SK-N-MC (cell line): ENCODE measurements at regions not wholly inside any gene's neighbourhood (a gene's known extent, or its start where the extent isn't known, plus 50 kb on each side); places are given as distances from the start of the nearest gene placed in this dataset.

ENCODE experiments used
- EZH2 ChIP-seq: fragments of 200-600 bp; sonication (generic); IDR thresholded peaks from one replicate; pipeline ENCODE4 v1.6.1; 2017; ENCODE audit warnings: antibody characterized with exemption
- POLR2AphosphoS5 ChIP-seq: IDR thresholded peaks from 2 replicates; pipeline ENCODE4 v1.6.1; 2012; ENCODE audit warnings: mild to moderate bottlenecking, low read depth, low read length, borderline replicate concordance

DNA sequence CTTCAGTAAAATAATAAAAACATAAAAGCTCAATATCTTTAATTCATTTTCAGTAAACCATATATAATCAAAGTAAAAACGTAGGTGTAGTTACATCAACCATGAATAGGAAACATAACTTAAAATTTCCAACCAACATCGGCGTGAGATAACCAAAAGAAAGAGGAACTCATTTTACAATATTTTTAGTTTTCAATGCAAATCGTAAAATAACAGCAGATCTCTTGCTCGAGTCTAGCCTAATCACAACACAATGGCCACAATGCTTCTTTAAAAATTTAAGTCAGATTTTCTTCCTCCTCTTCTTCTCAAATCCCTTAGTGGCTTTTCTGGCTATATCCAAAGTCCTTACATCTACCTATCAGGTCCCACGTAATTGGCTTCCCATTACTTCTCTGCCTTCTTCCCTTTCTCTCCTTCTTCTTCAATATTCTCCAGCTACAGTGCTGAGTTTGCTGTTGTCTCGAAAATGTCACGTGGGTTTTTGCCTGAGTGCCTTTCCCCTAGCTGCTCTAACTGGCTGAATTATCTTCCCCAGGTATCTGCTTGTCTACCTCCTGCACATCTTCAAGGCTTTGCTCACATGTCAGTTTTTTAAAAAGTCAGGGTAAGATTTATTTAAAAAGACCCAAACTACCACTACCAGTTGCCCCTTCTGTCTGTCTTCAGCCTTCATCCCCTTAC is 90.9 kb upstream of the BANK1 start:
- TF ChIP-seq EZH2 (no peak), POLR2AphosphoS5 (no peak)
